Left ventricle myocardium inferior (tissue), 1 donor: ENCODE measurements at regions not wholly inside any gene's neighbourhood (a gene's known extent, or its start where the extent isn't known, plus 50 kb on each side); places are given as distances from the start of the nearest gene placed in this dataset.

Experiments
- DNase-seq: peaks from one replicate; pipeline ENCODE4 v3.0.0-alpha.2; 2020
- H3K27ac ChIP-seq: fragments of 200-600 bp; replicated peaks from 2 replicates; pipeline ENCODE4 v1.8.0; 2021
- H3K27me3 ChIP-seq: fragments of 200-600 bp; 2 replicates; pipeline ENCODE4 v1.8.0; 2021; ENCODE audit warnings: low read depth
- H3K36me3 ChIP-seq: fragments of 200-600 bp; 2 replicates; pipeline ENCODE4 v1.8.0; 2021
- H3K4me1 ChIP-seq: fragments of 200-600 bp; 2 replicates; pipeline ENCODE4 v1.8.0; 2021
- H3K4me3 ChIP-seq: fragments of 200-600 bp; 2 replicates; pipeline ENCODE4 v1.8.0; 2021; ENCODE audit warnings: mild to moderate bottlenecking, moderate library complexity
- H3K9me3 ChIP-seq: fragments of 200-600 bp; replicated peaks from 2 replicates; pipeline ENCODE4 v1.8.0; 2021
- CTCF ChIP-seq: fragments of 200-600 bp; IDR thresholded peaks from 2 replicates; pipeline ENCODE4 v1.8.0; 2021; ENCODE audit warnings: antibody characterized with exemption, mild to moderate bottlenecking, borderline replicate concordance
- intact Hi-C: fragments of 100-400 bp; cut with micrococcal nuclease; formaldehyde crosslinking; loops from one replicate; pipeline ENCODE4 v1.11.0; 2022
- donor health status: DM: no; HTN: yes; CAD: no; lungs with severe emphysema.

GRCh38 chr2:22817197-22817596 is 567.8 kb upstream of the KLHL29 start:
- Histone ChIP-seq H3K4me3 (no peak overlapping the region), H3K36me3 (no peaks in the 10 kb centered on the region), H3K4me1 (no peaks in the 10 kb centered on the region), H3K9me3 (no peaks in the 10 kb centered on the region), H3K27ac (no peak overlapping the region), H3K27me3 (peaks cover 8% of the 10 kb centered on the region)
- TF ChIP-seq CTCF: no peak
- no peak for DNase-seq
- intact Hi-C loops: no loop called here

GRCh38 chr2:22821458-22821857 is 563.5 kb upstream of the KLHL29 start:
- Histone ChIP-seq H3K27me3 (peaks cover 8% of the 10 kb centered on the region), H3K27ac (no peak overlapping the region), H3K4me3 (no peak overlapping the region), H3K9me3 (no peaks in the 10 kb centered on the region), H3K4me1 (no peaks in the 10 kb centered on the region), H3K36me3 (no peaks in the 10 kb centered on the region)
- intact Hi-C loops: no loop called here
- TF ChIP-seq CTCF: no peak
- DNase-seq: no peak

- no peak for TF ChIP-seq CTCF
- no peak for DNase-seq
Measured at GRCh38 chr2:22822835-22823234, 562.1 kb upstream of the KLHL29 start.

GRCh38 chr2:22824618-22825017 is 560.4 kb upstream of the KLHL29 start:
- no peak for TF ChIP-seq CTCF

More at GRCh38 chr2:22822835-22823234, 562.1 kb upstream of the KLHL29 start:
- Histone ChIP-seq H3K36me3 (no peaks in the 10 kb centered on the region), H3K4me3 (no peak overlapping the region), H3K27me3 (peaks cover 4% of the 10 kb centered on the region), H3K4me1 (no peaks in the 10 kb centered on the region), H3K27ac (no peak overlapping the region), H3K9me3 (no peaks in the 10 kb centered on the region)
- intact Hi-C loops: no loop called here

GRCh38 chr2:22826703-22827102 is 558.3 kb upstream of the KLHL29 start:
- TF ChIP-seq CTCF: no peak
- intact Hi-C loops: no loop called here
- no peaks in the 10 kb centered on the region for H3K27me3 ChIP-seq
- DNase-seq: no peak
- H3K4me1 ChIP-seq: no peaks in the 10 kb centered on the region
- H3K9me3 ChIP-seq: no peaks in the 10 kb centered on the region
- no peaks in the 10 kb centered on the region for H3K36me3 ChIP-seq
- H3K27ac ChIP-seq: no peak overlapping the region
- no peak overlapping the region for H3K4me3 ChIP-seq

More at GRCh38 chr2:22824618-22825017, 560.4 kb upstream of the KLHL29 start:
- H3K27me3 ChIP-seq: peaks cover 4% of the 10 kb centered on the region
- no peaks in the 10 kb centered on the region for H3K9me3 ChIP-seq
- no peak for DNase-seq
- H3K36me3 ChIP-seq: no peaks in the 10 kb centered on the region
- no peak overlapping the region for H3K4me3 ChIP-seq
- intact Hi-C loops: no loop called here
- no peak overlapping the region for H3K27ac ChIP-seq
- no peaks in the 10 kb centered on the region for H3K4me1 ChIP-seq

GRCh38 chr2:22829791-22830190 is 555.2 kb upstream of the KLHL29 start:
- TF ChIP-seq CTCF: no peak
- Histone ChIP-seq H3K27ac (no peak overlapping the region), H3K4me1 (no peaks in the 10 kb centered on the region)

More at GRCh38 chr2:22829791-22830190, 555.2 kb upstream of the KLHL29 start:
- intact Hi-C loops: no loop called here
- no peaks in the 10 kb centered on the region for H3K9me3 ChIP-seq
- no peak overlapping the region for H3K4me3 ChIP-seq
- peaks cover 4% of the 10 kb centered on the region for H3K27me3 ChIP-seq
- H3K36me3 ChIP-seq: no peaks in the 10 kb centered on the region
- no peak for DNase-seq
